GM12891 (cell line): ENCODE measurements at regions not wholly inside any gene's neighbourhood (a gene's known extent, or its start where the extent isn't known, plus 50 kb on each side); places are given as distances from the start of the nearest gene placed in this dataset.

Experiments used
- POLR2AphosphoS5 ChIP-seq: IDR thresholded peaks from 2 replicates; pipeline ENCODE4 v1.6.1; 2011; ENCODE audit warnings: low read depth, low read length, control low read depth
- SPI1 ChIP-seq: IDR thresholded peaks from 2 replicates; pipeline ENCODE4 v1.6.1; 2011; ENCODE audit warnings: low read depth, low read length, control low read depth

- TF ChIP-seq POLR2AphosphoS5 = no peak
- TF ChIP-seq SPI1 = no peak
Observed at GRCh38 chr4:12409507-12410190, 981.0 kb upstream of the HS3ST1 start.
